Choroid plexus epithelial cell (primary cell): ENCODE measurements at regions not wholly inside any gene's neighbourhood (a gene's known extent, or its start where the extent isn't known, plus 50 kb on each side); places are given as distances from the start of the nearest gene placed in this dataset.

Experiments used
- DNase-seq: peaks from one replicate; pipeline ENCODE4 v3.0.0-alpha.2; 2010; ENCODE audit warnings: low read depth
- H3K4me3 ChIP-seq: 2 replicates; pipeline ENCODE4 v1.5.1; 2011; ENCODE audit warnings: low read depth, mild to moderate bottlenecking, control low read depth, low read length, moderate library complexity
- TF ChIP-seq, protein P1 (sequence below): conservative IDR thresholded peaks from 2 replicates; pipeline ENCODE4 v1.5.1; 2011; ENCODE audit warnings: low read depth, mild to moderate bottlenecking, control low read depth, inconsistent platforms, low read length, moderate library complexity

DNA sequence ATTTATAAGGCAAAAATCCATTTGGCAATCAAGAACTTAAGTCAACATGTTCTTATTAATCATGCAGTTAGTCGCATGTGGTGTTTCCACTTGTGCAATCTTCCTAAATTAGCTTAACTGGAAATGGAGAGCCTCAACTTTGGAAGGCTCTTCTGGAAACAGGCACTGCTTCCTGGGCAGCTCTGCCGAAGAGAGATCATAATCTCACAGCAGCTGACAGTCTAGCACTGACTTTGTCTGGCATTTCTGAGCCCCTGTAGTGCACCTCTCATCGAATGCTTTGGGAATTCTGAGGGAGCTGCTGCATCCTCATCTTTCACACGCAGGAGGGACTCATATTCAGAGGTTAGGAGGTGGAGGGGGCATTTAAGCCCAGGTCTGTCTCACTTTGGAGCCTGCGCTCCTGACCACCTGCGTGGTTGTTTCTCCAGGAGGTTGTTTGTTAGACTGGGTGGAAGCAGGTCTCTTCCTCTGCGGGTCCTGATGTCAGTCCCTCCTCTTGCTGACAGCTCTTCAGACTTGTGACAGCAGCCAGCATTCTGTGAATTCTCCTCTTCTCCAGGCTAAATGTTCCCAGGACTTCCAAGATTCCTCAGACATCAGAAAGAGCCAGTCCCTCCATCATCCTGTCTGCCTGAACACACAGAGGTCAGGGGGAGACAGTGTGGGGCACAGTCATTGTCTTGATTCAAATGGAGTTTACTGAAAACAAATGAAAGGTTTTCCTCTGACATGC lies 100.4 kb upstream of the GJB6 start:
- DNase-seq: no peak
- no peak overlapping the region for H3K4me3 ChIP-seq
- TF ChIP-seq, protein P1, sequence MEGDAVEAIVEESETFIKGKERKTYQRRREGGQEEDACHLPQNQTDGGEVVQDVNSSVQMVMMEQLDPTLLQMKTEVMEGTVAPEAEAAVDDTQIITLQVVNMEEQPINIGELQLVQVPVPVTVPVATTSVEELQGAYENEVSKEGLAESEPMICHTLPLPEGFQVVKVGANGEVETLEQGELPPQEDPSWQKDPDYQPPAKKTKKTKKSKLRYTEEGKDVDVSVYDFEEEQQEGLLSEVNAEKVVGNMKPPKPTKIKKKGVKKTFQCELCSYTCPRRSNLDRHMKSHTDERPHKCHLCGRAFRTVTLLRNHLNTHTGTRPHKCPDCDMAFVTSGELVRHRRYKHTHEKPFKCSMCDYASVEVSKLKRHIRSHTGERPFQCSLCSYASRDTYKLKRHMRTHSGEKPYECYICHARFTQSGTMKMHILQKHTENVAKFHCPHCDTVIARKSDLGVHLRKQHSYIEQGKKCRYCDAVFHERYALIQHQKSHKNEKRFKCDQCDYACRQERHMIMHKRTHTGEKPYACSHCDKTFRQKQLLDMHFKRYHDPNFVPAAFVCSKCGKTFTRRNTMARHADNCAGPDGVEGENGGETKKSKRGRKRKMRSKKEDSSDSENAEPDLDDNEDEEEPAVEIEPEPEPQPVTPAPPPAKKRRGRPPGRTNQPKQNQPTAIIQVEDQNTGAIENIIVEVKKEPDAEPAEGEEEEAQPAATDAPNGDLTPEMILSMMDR: no peak

DNA sequence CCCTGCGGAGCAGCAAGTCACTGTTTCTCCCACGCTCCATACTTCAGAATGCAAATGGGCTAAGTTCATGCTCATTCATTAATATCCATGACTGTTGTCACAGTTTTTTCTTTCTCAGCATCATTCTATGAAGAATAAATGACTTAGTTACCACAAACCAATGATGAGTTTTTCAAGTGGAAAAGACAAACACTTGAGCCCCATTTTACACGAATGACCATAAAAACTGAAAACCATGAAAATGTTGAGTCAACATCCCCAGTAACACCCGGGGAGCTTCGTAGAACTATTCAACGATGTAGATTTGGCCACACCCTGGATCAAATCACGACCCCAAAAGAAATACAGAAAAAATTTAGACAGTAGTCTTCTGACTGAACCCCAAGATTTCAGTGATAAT lies 99.8 kb upstream of the GJB6 start:
- no peak for DNase-seq
- no peak overlapping the region for H3K4me3 ChIP-seq
- TF ChIP-seq, protein P1: no peak

DNA sequence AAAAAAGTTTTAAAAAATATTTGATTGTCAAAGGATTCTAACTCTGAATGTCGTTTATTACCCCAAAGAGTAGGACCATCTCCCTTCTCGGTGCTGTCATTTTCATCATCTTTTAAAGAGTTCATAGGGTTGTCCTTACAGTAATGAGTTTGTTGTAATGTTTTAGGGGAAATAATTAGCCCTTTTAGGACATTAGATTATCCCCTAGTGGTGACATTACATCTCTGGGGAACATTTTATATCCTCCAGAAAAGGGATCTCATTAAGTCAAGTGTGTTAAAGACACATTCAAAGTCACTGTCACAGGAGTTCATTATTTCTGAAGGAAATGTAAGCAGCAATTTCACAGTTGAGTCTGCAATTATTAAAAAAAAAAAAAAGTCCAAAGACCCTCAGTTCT lies 99.3 kb upstream of the GJB6 start:
- TF ChIP-seq, protein P1: no peak
- H3K4me3 ChIP-seq: no peak overlapping the region
- no peak for DNase-seq

DNA sequence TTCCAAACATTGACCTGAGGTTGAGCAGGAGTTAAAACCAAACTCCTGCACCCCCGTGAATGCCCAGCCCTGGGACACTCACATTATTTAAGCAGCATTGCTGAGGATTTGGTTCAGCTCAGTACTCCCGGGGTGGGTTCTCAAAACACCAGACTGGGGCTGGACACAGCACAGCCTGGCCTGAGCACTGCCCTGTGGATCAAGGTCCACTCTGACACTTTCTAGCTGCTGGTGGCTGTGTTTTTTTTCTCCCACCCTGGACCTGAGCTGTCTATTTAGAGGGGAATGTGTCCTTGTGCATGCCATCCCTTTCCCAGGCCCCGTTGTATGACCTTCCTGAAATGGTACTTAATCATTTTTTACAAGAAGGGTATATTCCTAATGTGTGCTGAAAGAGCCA lies 94.7 kb upstream of the GJB6 start:
- no peak for DNase-seq
- TF ChIP-seq, protein P1: no peak
- no peak overlapping the region for H3K4me3 ChIP-seq

DNA sequence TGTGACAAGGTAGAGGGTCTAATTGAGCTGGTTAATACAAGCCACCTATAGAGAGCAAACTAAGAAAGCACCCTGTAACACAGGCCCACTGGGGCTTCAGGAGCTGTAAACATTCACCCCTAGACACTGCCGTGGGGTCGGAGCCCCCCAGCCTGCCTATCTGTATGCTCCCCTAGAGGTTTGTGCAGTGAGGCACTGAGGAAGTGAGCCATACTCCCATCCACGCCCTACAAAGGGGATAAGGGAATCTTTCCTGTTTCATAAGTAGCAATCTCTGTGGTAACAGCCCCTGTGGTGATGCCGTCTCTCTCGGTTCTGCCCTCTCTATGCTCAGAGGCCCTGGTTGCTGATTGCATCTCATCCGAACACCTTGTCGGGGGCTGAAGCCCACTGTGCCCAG lies 94.2 kb upstream of the GJB6 start:
- TF ChIP-seq, protein P1: no peak
- no peak overlapping the region for H3K4me3 ChIP-seq
- DNase-seq: no peak

DNA sequence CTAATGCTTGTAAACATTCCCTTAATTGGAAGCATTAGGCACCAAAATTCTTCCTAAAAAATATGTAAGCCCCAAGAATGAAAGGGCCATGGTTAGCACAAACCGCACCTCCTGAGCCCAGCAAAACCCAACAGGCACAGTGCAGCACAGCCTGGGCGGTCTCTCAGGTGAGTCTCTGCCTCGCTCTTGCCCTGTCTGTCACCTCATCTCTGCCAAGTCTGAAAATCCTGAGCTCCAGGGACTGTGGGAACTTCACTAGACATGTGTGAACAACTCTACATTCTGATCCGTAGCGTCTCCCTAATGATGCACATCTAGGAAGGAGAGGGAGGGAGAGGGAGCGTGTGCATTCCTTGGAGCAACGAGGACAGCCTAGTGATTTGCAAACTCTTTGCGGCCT lies 88.8 kb upstream of the GJB6 start:
- DNase-seq: no peak
- no peak overlapping the region for H3K4me3 ChIP-seq
- TF ChIP-seq, protein P1: no peak

DNA sequence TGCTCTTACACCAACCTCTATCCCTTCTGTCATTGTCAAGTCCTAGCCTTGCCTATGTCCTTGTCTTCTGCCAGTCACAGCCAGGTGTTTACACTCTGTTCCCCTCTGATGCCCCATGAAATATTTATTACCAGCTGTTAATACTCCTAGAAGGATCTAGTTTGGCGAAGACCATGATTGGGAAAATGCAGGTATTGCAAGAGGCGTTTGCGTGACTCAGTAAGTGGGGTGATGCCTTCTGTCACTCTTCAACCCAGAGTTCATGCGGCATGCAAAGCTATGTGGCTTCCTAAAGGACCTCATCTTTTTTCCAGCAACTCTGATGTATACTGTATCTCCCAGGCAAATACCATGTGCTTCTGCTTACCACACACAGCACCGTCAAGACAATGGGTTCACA lies 81.8 kb upstream of the GJB6 start:
- TF ChIP-seq, protein P1: no peak
- no peak for DNase-seq
- H3K4me3 ChIP-seq: no peak overlapping the region
